ENCODE measurements at regions not wholly inside any gene's neighbourhood (a gene's known extent, or its start where the extent isn't known, plus 50 kb on each side); places are given as distances from the start of the nearest gene placed in this dataset.

- H3K27ac Mint-ChIP-seq = no peak overlapping the region
- H3K4me3 Mint-ChIP-seq = no peak overlapping the region
- no peaks in the 10 kb centered on the region for H3K4me1 Mint-ChIP-seq
- H3K36me3 Mint-ChIP-seq = no peaks in the 10 kb centered on the region
- H3K27me3 Mint-ChIP-seq (ENCODE audit: low read depth in 3 of 3) = peaks cover 0 to 3% (median 1%) of the 10 kb centered on the region in 3 donors
- DNase-seq = no peak
- H3K9me3 Mint-ChIP-seq = peaks cover 3 to 41% (median 9%) of the 10 kb centered on the region in 6 donors
Observed at GRCh38 chr2:228261546-228261945, 80.1 kb upstream of the SPHKAP start.

- DNase-seq = no peak
- Mint-ChIP-seq H3K36me3 (no peaks in the 10 kb centered on the region), H3K27ac (no peak overlapping the region), H3K4me3 (no peak overlapping the region), H3K9me3 (peaks cover 8 to 39% (median 12%) of the 10 kb centered on the region in 6 donors), H3K4me1 (no peaks in the 10 kb centered on the region), H3K27me3 (ENCODE audit: low read depth in 3 of 3) (peaks cover 0 to 3% (median 0%) of the 10 kb centered on the region in 3 donors)
Observed at GRCh38 chr2:228257379-228257778, 75.9 kb upstream of the SPHKAP start.

GRCh38 chr2:228253752-228254151, 72.3 kb upstream of the SPHKAP start:
- no peak for DNase-seq
- H3K36me3 Mint-ChIP-seq = no peaks in the 10 kb centered on the region
- H3K27me3 Mint-ChIP-seq (ENCODE audit: low read depth in 3 of 3) = no peaks in the 10 kb centered on the region
- peaks cover 10 to 19% (median 16%) of the 10 kb centered on the region in 6 donors for H3K9me3 Mint-ChIP-seq
- H3K4me1 Mint-ChIP-seq = no peaks in the 10 kb centered on the region
- H3K4me3 Mint-ChIP-seq = no peak overlapping the region
- no peak overlapping the region for H3K27ac Mint-ChIP-seq

- peaks cover 7 to 15% (median 12%) of the 10 kb centered on the region in 6 donors for H3K9me3 Mint-ChIP-seq
- H3K4me3 Mint-ChIP-seq = no peak overlapping the region
- no peaks in the 10 kb centered on the region for H3K4me1 Mint-ChIP-seq
- no peak overlapping the region for H3K27ac Mint-ChIP-seq
- no peaks in the 10 kb centered on the region for H3K36me3 Mint-ChIP-seq
- DNase-seq = no peak
- H3K27me3 Mint-ChIP-seq (ENCODE audit: low read depth in 3 of 3) = peaks cover 0 to 3% (median 0%) of the 10 kb centered on the region in 3 donors
Observed at GRCh38 chr2:228247335-228247734, 65.8 kb upstream of the SPHKAP start.

- H3K4me1 Mint-ChIP-seq = no peaks in the 10 kb centered on the region
Observed at GRCh38 chr2:228245601-228246000, 64.1 kb upstream of the SPHKAP start.

GRCh38 chr2:228242591-228242990, 61.1 kb upstream of the SPHKAP start:
- no peak for DNase-seq
- peaks cover 0 to 5% (median 0%) of the 10 kb centered on the region in 3 donors for H3K27me3 Mint-ChIP-seq (ENCODE audit: low read depth in 3 of 3)
- H3K36me3 Mint-ChIP-seq = no peaks in the 10 kb centered on the region
- H3K9me3 Mint-ChIP-seq = peaks cover 12 to 26% (median 23%) of the 10 kb centered on the region in 6 donors
- H3K4me1 Mint-ChIP-seq = no peaks in the 10 kb centered on the region
- H3K4me3 Mint-ChIP-seq = no peak overlapping the region
- no peak overlapping the region for H3K27ac Mint-ChIP-seq

More at GRCh38 chr2:228245601-228246000, 64.1 kb upstream of the SPHKAP start:
- Mint-ChIP-seq H3K9me3 (peaks cover 18 to 22% (median 20%) of the 10 kb centered on the region in 6 donors), H3K27ac (no peak overlapping the region), H3K4me3 (no peak overlapping the region), H3K27me3 (ENCODE audit: low read depth in 3 of 3) (peaks cover 0 to 5% (median 0%) of the 10 kb centered on the region in 3 donors), H3K36me3 (no peaks in the 10 kb centered on the region)
- DNase-seq = no peak

GRCh38 chr2:228239907-228240561, 58.5 kb upstream of the SPHKAP start:
- Mint-ChIP-seq H3K27ac (no peak overlapping the region), H3K4me3 (no peak overlapping the region), H3K36me3 (no peaks in the 10 kb centered on the region), H3K4me1 (no peaks in the 10 kb centered on the region), H3K27me3 (ENCODE audit: low read depth in 3 of 3) (peaks cover 0 to 5% (median 0%) of the 10 kb centered on the region in 3 donors), H3K9me3 (peaks cover 20 to 35% (median 24%) of the 10 kb centered on the region in 6 donors)
- no peak for DNase-seq

- peaks cover 21 to 41% (median 24%) of the 10 kb centered on the region in 6 donors for H3K9me3 Mint-ChIP-seq
- H3K27ac Mint-ChIP-seq = no peak overlapping the region
- no peaks in the 10 kb centered on the region for H3K4me1 Mint-ChIP-seq
- no peak for DNase-seq
- H3K27me3 Mint-ChIP-seq (ENCODE audit: low read depth in 3 of 3) = peaks cover 0 to 5% (median 0%) of the 10 kb centered on the region in 3 donors
- H3K4me3 Mint-ChIP-seq = no peak overlapping the region
- H3K36me3 Mint-ChIP-seq = no peaks in the 10 kb centered on the region
Observed at GRCh38 chr2:228239207-228239906, 57.9 kb upstream of the SPHKAP start.
